ENCODE measurements at regions not wholly inside any gene's neighbourhood (a gene's known extent, or its start where the extent isn't known, plus 50 kb on each side); places are given as distances from the start of the nearest gene placed in this dataset.
"Not testable (repeated sequence)": the region's sequence is repeated elsewhere in the genome, so short reads cannot be mapped to it uniquely, and the experiment has no call there.

DNA sequence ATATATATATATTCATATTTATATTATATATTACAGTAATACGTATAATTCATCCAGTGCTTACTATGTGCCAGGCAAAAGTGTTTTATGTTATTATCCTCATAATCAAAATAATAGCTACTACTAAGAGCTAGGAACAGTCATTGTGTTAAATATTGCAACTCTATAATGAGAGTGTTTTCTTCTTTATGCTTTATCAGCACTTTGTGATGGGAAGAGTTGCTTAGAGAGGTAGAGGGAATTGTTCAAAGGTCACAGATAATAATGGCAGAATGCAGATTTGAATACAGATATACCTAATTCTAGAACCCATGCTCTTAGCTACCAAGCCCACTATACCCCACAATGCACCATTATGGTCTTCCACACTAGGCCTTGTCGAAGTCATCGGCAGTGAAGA is 318.8 kb upstream of the PPARGC1A start:
- Histone ChIP-seq H3K4me3 (no peak overlapping the region), H3K4me1 (no peaks in the 10 kb centered on the region), H3K27me3 (ENCODE audit: insufficient read depth in 3 of 3, low read length in 2 of 3) (no peaks in the 10 kb centered on the region), H3K9me3 (no peaks in the 10 kb centered on the region), H3K27ac (no peak overlapping the region), H3K36me3 (ENCODE audit: insufficient read depth in 1 of 2, low read depth in 1 of 2) (no peaks in the 10 kb centered on the region)
- DNase-seq, result no peak
- WGBS, 3 donors, result 90 to 97% (median 97%) methylated on average over 3 of the region's 3 CpGs
- no peak for ATAC-seq
- intact Hi-C loops (cut with DNase I), result no loop called here
- TF ChIP-seq, protein P1, sequence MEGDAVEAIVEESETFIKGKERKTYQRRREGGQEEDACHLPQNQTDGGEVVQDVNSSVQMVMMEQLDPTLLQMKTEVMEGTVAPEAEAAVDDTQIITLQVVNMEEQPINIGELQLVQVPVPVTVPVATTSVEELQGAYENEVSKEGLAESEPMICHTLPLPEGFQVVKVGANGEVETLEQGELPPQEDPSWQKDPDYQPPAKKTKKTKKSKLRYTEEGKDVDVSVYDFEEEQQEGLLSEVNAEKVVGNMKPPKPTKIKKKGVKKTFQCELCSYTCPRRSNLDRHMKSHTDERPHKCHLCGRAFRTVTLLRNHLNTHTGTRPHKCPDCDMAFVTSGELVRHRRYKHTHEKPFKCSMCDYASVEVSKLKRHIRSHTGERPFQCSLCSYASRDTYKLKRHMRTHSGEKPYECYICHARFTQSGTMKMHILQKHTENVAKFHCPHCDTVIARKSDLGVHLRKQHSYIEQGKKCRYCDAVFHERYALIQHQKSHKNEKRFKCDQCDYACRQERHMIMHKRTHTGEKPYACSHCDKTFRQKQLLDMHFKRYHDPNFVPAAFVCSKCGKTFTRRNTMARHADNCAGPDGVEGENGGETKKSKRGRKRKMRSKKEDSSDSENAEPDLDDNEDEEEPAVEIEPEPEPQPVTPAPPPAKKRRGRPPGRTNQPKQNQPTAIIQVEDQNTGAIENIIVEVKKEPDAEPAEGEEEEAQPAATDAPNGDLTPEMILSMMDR (IDR thresholded peaks at IDR 0.05), result no peak

DNA sequence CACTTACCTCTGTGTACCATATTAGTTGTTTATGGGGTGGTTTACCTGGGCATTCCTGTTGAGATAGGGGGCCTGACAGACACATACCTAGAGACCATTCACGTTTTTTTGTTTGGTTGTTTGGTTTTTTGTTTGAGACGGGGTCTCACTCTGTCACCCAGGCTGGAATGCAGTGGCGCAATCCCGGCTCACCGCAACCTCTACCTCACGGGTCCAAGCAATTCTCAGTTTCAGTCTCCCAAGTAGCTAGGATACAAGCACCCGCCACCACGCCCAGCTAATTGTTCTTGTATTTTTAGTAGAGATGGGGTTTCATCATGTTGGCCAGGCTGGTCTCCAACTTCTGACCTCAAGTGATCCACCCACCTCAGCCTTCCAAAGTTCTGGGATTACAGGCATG is 314.9 kb upstream of the PPARGC1A start:
- H3K27ac ChIP-seq; ATAC-seq; H3K4me1 ChIP-seq; intact Hi-C loops (cut with DNase I); H3K27me3 ChIP-seq (ENCODE audit: insufficient read depth in 3 of 3, low read length in 2 of 3); H3K9me3 ChIP-seq; DNase-seq; H3K36me3 ChIP-seq (ENCODE audit: insufficient read depth in 1 of 2, low read depth in 1 of 2); H3K4me3 ChIP-seq: not testable (repeated sequence)
- WGBS, 3 donors, result 75 to 83% (median 81%) methylated on average over 8 of the region's 8 CpGs

DNA sequence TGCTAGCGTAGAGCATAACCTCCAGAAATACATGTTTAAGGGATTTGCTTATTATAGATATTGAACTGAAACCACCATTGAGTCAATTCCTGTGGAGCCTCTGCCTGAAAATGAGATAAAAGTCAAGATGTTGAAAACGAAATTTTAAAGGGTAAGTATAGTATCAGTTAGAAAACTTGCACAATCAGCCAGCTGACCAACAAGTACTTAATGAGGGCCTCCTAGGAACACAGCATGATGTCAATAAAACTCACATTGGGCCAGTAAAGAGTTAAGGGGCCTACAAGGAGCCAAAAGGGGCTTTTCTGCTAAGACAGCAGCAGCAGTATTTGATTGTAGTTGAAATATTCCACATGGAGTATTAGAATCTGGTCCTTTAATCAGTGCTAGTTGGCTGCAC is 314.1 kb upstream of the PPARGC1A start:
- H3K27me3 ChIP-seq (ENCODE audit: insufficient read depth in 3 of 3, low read length in 2 of 3), result no peaks in the 10 kb centered on the region
- TF ChIP-seq, protein P1 (IDR thresholded peaks at IDR 0.05), result no peak
- H3K4me3 ChIP-seq, result no peak overlapping the region
- H3K9me3 ChIP-seq, result no peaks in the 10 kb centered on the region
- no peaks in the 10 kb centered on the region for H3K4me1 ChIP-seq
- 81 to 84% (median 82%) methylated on average over 2 of the region's 2 CpGs for WGBS, 3 donors
- H3K27ac ChIP-seq, result no peak overlapping the region
- no peaks in the 10 kb centered on the region for H3K36me3 ChIP-seq (ENCODE audit: insufficient read depth in 1 of 2, low read depth in 1 of 2)
- ATAC-seq, result no peak
- no peak for DNase-seq
- intact Hi-C loops (cut with DNase I), result no loop called here

DNA sequence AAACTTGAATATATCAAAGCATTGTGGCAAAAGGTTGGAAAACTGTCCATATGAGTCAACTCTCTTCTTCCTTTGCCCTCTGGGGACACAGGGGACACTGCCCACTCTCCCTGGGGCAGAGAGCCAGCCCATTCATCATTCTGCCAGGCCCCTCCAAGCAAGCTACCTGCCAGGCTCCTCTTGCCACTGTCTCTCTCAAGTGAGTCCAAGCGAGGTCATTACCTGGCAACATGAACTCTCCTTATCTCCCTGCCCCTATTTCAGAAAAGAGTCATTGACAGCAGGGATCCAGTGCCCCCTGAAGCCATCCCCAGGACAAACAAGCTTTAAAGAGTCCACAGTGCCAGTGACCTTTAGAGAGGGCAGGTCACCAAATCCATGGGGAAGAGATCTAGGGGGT is 312.7 kb upstream of the PPARGC1A start:
- Histone ChIP-seq H3K27ac (no peak overlapping the region), H3K4me1 (no peaks in the 10 kb centered on the region), H3K36me3 (ENCODE audit: insufficient read depth in 1 of 2, low read depth in 1 of 2) (no peaks in the 10 kb centered on the region), H3K27me3 (ENCODE audit: insufficient read depth in 3 of 3, low read length in 2 of 3) (no peaks in the 10 kb centered on the region), H3K9me3 (no peaks in the 10 kb centered on the region), H3K4me3 (no peak overlapping the region)
- DNase-seq, result no peak
- intact Hi-C loops (cut with DNase I), result no loop called here
- TF ChIP-seq, protein P1 (IDR thresholded peaks at IDR 0.05), result no peak
- no peak for ATAC-seq
- 93 to 96% (median 95%) methylated on average over 1 of the region's 1 CpG for WGBS, 3 donors

DNA sequence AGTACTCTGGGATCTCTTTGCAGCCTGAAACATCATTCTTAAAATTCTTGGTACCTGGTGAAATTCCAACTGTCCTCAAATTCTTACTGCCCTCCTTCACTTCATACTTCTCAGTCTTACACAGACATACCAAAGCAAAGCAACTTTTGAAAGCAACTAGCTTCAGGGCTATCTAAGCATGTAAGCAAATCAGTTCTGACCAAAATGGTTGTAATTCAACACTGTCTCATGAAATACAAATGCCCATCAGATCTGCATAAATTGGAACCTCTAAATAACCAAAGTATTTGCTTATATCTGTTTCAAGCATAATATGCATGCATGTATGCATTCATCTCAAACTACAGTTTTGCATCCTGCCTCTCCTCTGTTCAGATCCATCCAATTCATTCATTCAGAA is 308.1 kb upstream of the PPARGC1A start:
- no peak overlapping the region for H3K4me3 ChIP-seq
- no peaks in the 10 kb centered on the region for H3K4me1 ChIP-seq
- no peak for DNase-seq
- no peaks in the 10 kb centered on the region for H3K9me3 ChIP-seq
- no peaks in the 10 kb centered on the region for H3K36me3 ChIP-seq (ENCODE audit: insufficient read depth in 1 of 2, low read depth in 1 of 2)
- H3K27ac ChIP-seq, result no peak overlapping the region
- TF ChIP-seq, protein P1 (IDR thresholded peaks at IDR 0.05), result no peak
- ATAC-seq, result no peak
- intact Hi-C loops (cut with DNase I), result no loop called here
- no peaks in the 10 kb centered on the region for H3K27me3 ChIP-seq (ENCODE audit: insufficient read depth in 3 of 3, low read length in 2 of 3)
